Common myeloid progenitor, CD34-positive (primary cell): ENCODE measurements at regions not wholly inside any gene's neighbourhood (a gene's known extent, or its start where the extent isn't known, plus 50 kb on each side); places are given as distances from the start of the nearest gene placed in this dataset.

ENCODE experiments used
- CTCF ChIA-PET: fragments of 350-600 bp; sonication (Branson Sonifier 250); formaldehyde crosslinking; loops from one replicate; lab custom pipeline; 2021; ENCODE audit warnings: antibody characterized with exemption; lab: Charles Lee
- POLR2A ChIA-PET: fragments of 350-600 bp; sonication (Branson Sonifier 250); formaldehyde crosslinking; loops from one replicate; lab custom pipeline; 2021; ENCODE audit warnings: antibody characterized with exemption; lab: Charles Lee
- DNase-seq, 3 donors: peaks; one replicate each; pipeline versions ENCODE4 v3.0.0 to v3.0.0-alpha.2; 2013
- H3K27ac ChIP-seq, 2 experiments: 1 replicate in 1 of 2; 2 replicates in 1 of 2; pipeline ENCODE4 v1.7.0; 2013; ENCODE audit warnings: inconsistent platforms in 2 of 2, low read length in 2 of 2, mild to moderate bottlenecking in 2 of 2, low read depth in 1 of 2, moderate library complexity in 1 of 2; ENCODE audit not compliant: severe bottlenecking in 2 of 2, insufficient read depth in 1 of 2, poor library complexity in 1 of 2
- H3K27me3 ChIP-seq, 5 experiments: replicated peaks in 2 of 5; 1 replicate in 3 of 5; 2 replicates in 2 of 5; pipeline versions ENCODE4 v1.6.1 to v1.7.0; 2013; ENCODE audit warnings: low read length in 4 of 5, mild to moderate bottlenecking in 2 of 5, moderate library complexity in 2 of 5, inconsistent platforms in 1 of 5; ENCODE audit not compliant: insufficient read depth in 5 of 5, control insufficient read depth in 4 of 5
- H3K36me3 ChIP-seq, 4 experiments: 1 replicate in 2 of 4; 2 replicates in 2 of 4; pipeline versions ENCODE4 v1.6.1 to v1.7.0; 2013; ENCODE audit warnings: low read length in 3 of 4, control low read depth in 1 of 4, mild to moderate bottlenecking in 1 of 4; ENCODE audit not compliant: control insufficient read depth in 4 of 4, insufficient read depth in 4 of 4
- H3K4me1 ChIP-seq, 4 experiments: 1 replicate in 3 of 4; 2 replicates in 1 of 4; pipeline versions ENCODE4 v1.6.1 to v1.7.1; 2013; ENCODE audit warnings: low read length in 3 of 4, mild to moderate bottlenecking in 3 of 4, control low read depth in 1 of 4, inconsistent platforms in 1 of 4, moderate library complexity in 1 of 4; ENCODE audit not compliant: control insufficient read depth in 4 of 4, insufficient read depth in 4 of 4; ENCODE audit errors: control extremely low read depth in 1 of 4
- H3K4me3 ChIP-seq, 7 experiments: 1 replicate in 4 of 7; 2 replicates in 3 of 7; pipeline versions ENCODE4 v1.5.1 to v1.7.0; 2013; ENCODE audit warnings: mild to moderate bottlenecking in 7 of 7, low read length in 6 of 7, moderate library complexity in 6 of 7, inconsistent platforms in 2 of 7, low read depth in 2 of 7, control low read depth in 1 of 7; ENCODE audit not compliant: insufficient read depth in 4 of 7, control insufficient read depth in 1 of 7; ENCODE audit errors: extremely low read depth in 1 of 7
- H3K9me3 ChIP-seq, 5 experiments: 1 replicate in 4 of 5; 2 replicates in 1 of 5; pipeline versions ENCODE4 v1.6.1 to v1.7.1; 2013; ENCODE audit warnings: low read length in 4 of 5, mild to moderate bottlenecking in 2 of 5, inconsistent platforms in 1 of 5, low read depth in 1 of 5, moderate library complexity in 1 of 5; ENCODE audit not compliant: control insufficient read depth in 4 of 5, insufficient read depth in 2 of 5; ENCODE audit errors: control extremely low read depth in 1 of 5
- WGBS: methylation state at CpG from one replicate; pipeline ENCODE4 v1.1.5; 2013; ENCODE audit not compliant: insufficient coverage; 5-methylcytosine and 5-hydroxymethylcytosine counted together

GRCh38 chr13:50550151-50550550, 293.3 kb downstream of the DLEU7 start:
- Histone ChIP-seq H3K27ac (no peak overlapping the region), H3K4me3 (no peak overlapping the region), H3K4me1 (peaks cover 0 to 5% (median 0%) of the 10 kb centered on the region in 4 experiments), H3K9me3 (peaks cover 0 to 12% (median 4%) of the 10 kb centered on the region in 5 experiments), H3K27me3 (no peaks in the 10 kb centered on the region), H3K36me3 (no peaks in the 10 kb centered on the region)
- ChIA-PET CTCF (no interaction called here), POLR2A (no interaction called here)
- no peak for DNase-seq
- WGBS, result no CpG with 5 or more reads among the region's 1 CpG

GRCh38 chr13:50552424-50552966, 291.0 kb downstream of the DLEU7 start:
- no peak overlapping the region for H3K4me3 ChIP-seq
- POLR2A ChIA-PET, result interaction anchor here (0.6 kb wide), 1 partner anchor 107 kb away, joined by 4 read pairs; no protein-coding TSS in a partner anchor
- peaks cover 0 to 14% (median 4%) of the 10 kb centered on the region in 5 experiments for H3K9me3 ChIP-seq
- peaks cover 0 to 5% (median 0%) of the 10 kb centered on the region in 4 experiments for H3K4me1 ChIP-seq
- H3K36me3 ChIP-seq, result no peaks in the 10 kb centered on the region
- WGBS, result no CpG with 5 or more reads among the region's 1 CpG
- no peaks in the 10 kb centered on the region for H3K27me3 ChIP-seq
- DNase-seq, result no peak
- CTCF ChIA-PET, result interaction anchor here (1.4 kb wide), 1 partner anchor 10 kb away, joined by 4 read pairs; no protein-coding TSS in a partner anchor
- H3K27ac ChIP-seq, result no peak overlapping the region

GRCh38 chr13:50561739-50562138, 281.8 kb downstream of the DLEU7 start:
- Histone ChIP-seq H3K27ac (no peak overlapping the region), H3K9me3 (peaks cover 0 to 2% (median 0%) of the 10 kb centered on the region in 5 experiments), H3K36me3 (no peaks in the 10 kb centered on the region), H3K4me1 (no peaks in the 10 kb centered on the region), H3K4me3 (no peak overlapping the region), H3K27me3 (no peaks in the 10 kb centered on the region)
- POLR2A ChIA-PET, result no interaction called here
- no peak for DNase-seq
- CTCF ChIA-PET, result no interaction called here

DNA sequence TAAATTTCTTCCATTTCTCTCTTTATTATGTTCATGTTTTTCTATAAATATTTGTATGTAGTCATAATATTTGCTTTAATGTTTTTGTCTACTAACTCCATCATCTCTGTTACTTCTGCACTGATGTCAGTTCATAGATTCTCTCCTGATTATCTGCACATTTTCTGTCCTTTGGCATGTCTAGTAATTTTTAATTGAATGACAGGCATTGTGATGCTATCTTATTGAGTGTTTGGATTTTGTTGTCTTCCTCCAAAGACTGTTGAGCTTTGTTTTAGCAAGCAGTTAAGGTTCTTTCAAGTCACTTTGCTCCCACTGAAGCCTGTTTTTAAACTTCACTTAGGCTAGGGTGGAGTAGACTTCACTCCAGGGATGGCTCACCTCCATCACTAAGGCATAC, 276.8 kb downstream of the DLEU7 start:
- CTCF ChIA-PET, result no interaction called here
- H3K27me3 ChIP-seq, result no peaks in the 10 kb centered on the region
- no peak for DNase-seq
- POLR2A ChIA-PET, result no interaction called here
- no peak overlapping the region for H3K27ac ChIP-seq
- H3K4me3 ChIP-seq, result no peak overlapping the region
- peaks cover 0 to 4% (median 0%) of the 10 kb centered on the region in 5 experiments for H3K9me3 ChIP-seq
- H3K4me1 ChIP-seq, result no peaks in the 10 kb centered on the region
- H3K36me3 ChIP-seq, result no peaks in the 10 kb centered on the region

GRCh38 chr13:50572129-50572528, 271.4 kb downstream of the DLEU7 start:
- Histone ChIP-seq H3K27me3 (no peaks in the 10 kb centered on the region), H3K4me1 (no peaks in the 10 kb centered on the region), H3K27ac (no peak overlapping the region), H3K4me3 (no peak overlapping the region), H3K9me3 (peaks cover 0 to 2% (median 0%) of the 10 kb centered on the region in 5 experiments), H3K36me3 (no peaks in the 10 kb centered on the region)
- DNase-seq, result no peak
- 95% methylated on average over 3 of the region's 3 CpGs for WGBS
- CTCF ChIA-PET, result no interaction called here
- POLR2A ChIA-PET, result no interaction called here

GRCh38 chr13:50573066-50573465, 270.4 kb downstream of the DLEU7 start:
- H3K4me3 ChIP-seq, result no peak overlapping the region
- no CpG with 5 or more reads among the region's 4 CpGs for WGBS
- no peak for DNase-seq
- no peak overlapping the region for H3K27ac ChIP-seq
- H3K9me3 ChIP-seq, result peaks cover 0 to 2% (median 0%) of the 10 kb centered on the region in 5 experiments
- H3K36me3 ChIP-seq, result no peaks in the 10 kb centered on the region
- no peaks in the 10 kb centered on the region for H3K27me3 ChIP-seq
- CTCF ChIA-PET, result no interaction called here
- POLR2A ChIA-PET, result no interaction called here
- no peaks in the 10 kb centered on the region for H3K4me1 ChIP-seq

- no peak overlapping the region for H3K27ac ChIP-seq
- no peak for DNase-seq
- ChIA-PET CTCF (no interaction called here), POLR2A (no interaction called here)
- H3K9me3 ChIP-seq, result peaks cover 0 to 2% (median 0%) of the 10 kb centered on the region in 5 experiments
- 100% methylated on average over 1 of the region's 3 CpGs for WGBS
- H3K27me3 ChIP-seq, result no peaks in the 10 kb centered on the region
- no peak overlapping the region for H3K4me3 ChIP-seq
- no peaks in the 10 kb centered on the region for H3K36me3 ChIP-seq
- H3K4me1 ChIP-seq, result no peaks in the 10 kb centered on the region
Observed at GRCh38 chr13:50574731-50575130, 268.8 kb downstream of the DLEU7 start.
